Trophoblast cell (in vitro differentiated cells and primary cell): ENCODE measurements at regions not wholly inside any gene's neighbourhood (a gene's known extent, or its start where the extent isn't known, plus 50 kb on each side); places are given as distances from the start of the nearest gene placed in this dataset.

Experiments used
- DNase-seq, 2 donors: peaks; one replicate each; pipeline ENCODE4 v3.0.0-alpha.2; 2016
- H2AFZ ChIP-seq: 2 replicates; pipeline ENCODE4 v1.6.1; 2013; ENCODE audit warnings: low read length, moderate library complexity, mild to moderate bottlenecking; ENCODE audit not compliant: insufficient read depth, poor library complexity
- H2AK5ac ChIP-seq: 2 replicates; pipeline ENCODE4 v1.6.1; 2013; ENCODE audit warnings: mild to moderate bottlenecking, low read length
- H2BK120ac ChIP-seq: 2 replicates; pipeline ENCODE4 v1.6.1; 2013; ENCODE audit warnings: low read length, mild to moderate bottlenecking, moderate library complexity; ENCODE audit not compliant: insufficient read depth, poor library complexity
- H2BK12ac ChIP-seq: 2 replicates; pipeline ENCODE4 v1.6.1; 2013; ENCODE audit warnings: mild to moderate bottlenecking, low read length, moderate library complexity
- H2BK5ac ChIP-seq: 2 replicates; pipeline ENCODE4 v1.6.1; 2013; ENCODE audit warnings: low read length, low read depth, moderate library complexity, mild to moderate bottlenecking; ENCODE audit not compliant: poor library complexity
- H3K14ac ChIP-seq: 2 replicates; pipeline ENCODE4 v1.6.1; 2013; ENCODE audit warnings: mild to moderate bottlenecking, low read length
- H3K18ac ChIP-seq: 2 replicates; pipeline ENCODE4 v1.6.1; 2013; ENCODE audit warnings: mild to moderate bottlenecking, low read length
- H3K23ac ChIP-seq: 2 replicates; pipeline ENCODE4 v1.6.1; 2013; ENCODE audit warnings: low read length
- H3K27ac ChIP-seq: 2 replicates; pipeline ENCODE4 v1.5.1; 2013; ENCODE audit warnings: low read depth, mild to moderate bottlenecking, inconsistent platforms, low read length, moderate library complexity
- H3K27me3 ChIP-seq: 2 replicates; pipeline ENCODE4 v1.6.1; 2013; ENCODE audit warnings: inconsistent platforms, mild to moderate bottlenecking, low read length, moderate library complexity; ENCODE audit not compliant: insufficient read depth
- H3K36me3 ChIP-seq, 2 experiments: 1 replicate in 1 of 2; 2 replicates in 1 of 2; pipeline ENCODE4 v1.6.1; 2013; ENCODE audit warnings: low read length in 2 of 2, mild to moderate bottlenecking in 2 of 2, moderate library complexity in 1 of 2; ENCODE audit not compliant: insufficient read depth in 2 of 2, control insufficient read depth in 1 of 2
- H3K4ac ChIP-seq: 2 replicates; pipeline ENCODE4 v1.6.1; 2013; ENCODE audit warnings: low read depth, mild to moderate bottlenecking, low read length, moderate library complexity
- H3K4me1 ChIP-seq, 2 experiments: 1 replicate in 1 of 2; 2 replicates in 1 of 2; pipeline ENCODE4 v1.6.1; 2013; ENCODE audit warnings: low read length in 2 of 2, mild to moderate bottlenecking in 2 of 2, moderate library complexity in 1 of 2; ENCODE audit not compliant: insufficient read depth in 2 of 2, control insufficient read depth in 1 of 2
- H3K4me2 ChIP-seq: 2 replicates; pipeline ENCODE4 v1.6.1; 2013; ENCODE audit warnings: inconsistent platforms, mild to moderate bottlenecking, low read length, moderate library complexity
- H3K4me3 ChIP-seq: 2 replicates; pipeline ENCODE4 v1.5.1; 2013; ENCODE audit warnings: mild to moderate bottlenecking, low read depth, low read length, inconsistent platforms
- H3K79me1 ChIP-seq: one replicate; pipeline ENCODE4 v1.6.1; 2013; ENCODE audit warnings: low read length
- H3K79me2 ChIP-seq: 2 replicates; pipeline ENCODE4 v1.6.1; 2013; ENCODE audit warnings: low read length, mild to moderate bottlenecking; ENCODE audit not compliant: control insufficient read depth, insufficient read depth, poor library complexity
- H3K9ac ChIP-seq: 2 replicates; pipeline ENCODE4 v1.6.1; 2013; ENCODE audit warnings: mild to moderate bottlenecking, low read length
- H3K9me3 ChIP-seq: 2 replicates; pipeline ENCODE4 v1.6.1; 2013; ENCODE audit warnings: low read depth, mild to moderate bottlenecking, control low read depth, inconsistent platforms, low read length; ENCODE audit not compliant: insufficient read depth
- H4K12ac ChIP-seq: 2 replicates; pipeline ENCODE4 v1.6.1; 2013; ENCODE audit warnings: low read depth, mild to moderate bottlenecking, low read length, moderate library complexity
- H4K8ac ChIP-seq: 2 replicates; pipeline ENCODE4 v1.6.1; 2013; ENCODE audit warnings: low read depth, mild to moderate bottlenecking, low read length, moderate library complexity
- H4K91ac ChIP-seq: one replicate; pipeline ENCODE4 v1.6.1; 2013; ENCODE audit warnings: low read depth, mild to moderate bottlenecking, low read length, moderate library complexity
- WGBS: extraction: QIAGEN DNeasy Blood & Tissue Kit; methylation state at CpG from one replicate; pipeline ENCODE4 v1.1.7; 2013; ENCODE audit warnings: missing lambda C conversion rate; ENCODE audit not compliant: insufficient read length, insufficient coverage; ENCODE audit errors: extremely low coverage; 5-methylcytosine and 5-hydroxymethylcytosine counted together

- Histone ChIP-seq H4K91ac (no peak overlapping the region), H3K4ac (no peak overlapping the region), H3K4me1 (no peaks in the 10 kb centered on the region), H3K23ac (no peak overlapping the region), H2BK120ac (no peak overlapping the region), H3K14ac (no peak overlapping the region), H3K9ac (no peak overlapping the region), H3K79me2 (no peaks in the 10 kb centered on the region), H3K18ac (no peak overlapping the region), H2AK5ac (no peak overlapping the region), H3K4me2 (no peak overlapping the region), H3K27me3 (no peaks in the 10 kb centered on the region), H2AFZ (no peak overlapping the region), H3K27ac (no peak overlapping the region), H4K8ac (no peak overlapping the region), H4K12ac (no peak overlapping the region), H3K79me1 (no peaks in the 10 kb centered on the region), H3K9me3 (no peaks in the 10 kb centered on the region), H2BK5ac (no peak overlapping the region), H2BK12ac (no peak overlapping the region), H3K36me3 (no peaks in the 10 kb centered on the region), H3K4me3 (no peak overlapping the region)
- no peak for DNase-seq
- WGBS: no CpG with 5 or more reads among the region's 6 CpGs
These were observed 521.2 kb downstream of the NYAP2 start for GRCh38 chr2:225920621-225921220.

DNA sequence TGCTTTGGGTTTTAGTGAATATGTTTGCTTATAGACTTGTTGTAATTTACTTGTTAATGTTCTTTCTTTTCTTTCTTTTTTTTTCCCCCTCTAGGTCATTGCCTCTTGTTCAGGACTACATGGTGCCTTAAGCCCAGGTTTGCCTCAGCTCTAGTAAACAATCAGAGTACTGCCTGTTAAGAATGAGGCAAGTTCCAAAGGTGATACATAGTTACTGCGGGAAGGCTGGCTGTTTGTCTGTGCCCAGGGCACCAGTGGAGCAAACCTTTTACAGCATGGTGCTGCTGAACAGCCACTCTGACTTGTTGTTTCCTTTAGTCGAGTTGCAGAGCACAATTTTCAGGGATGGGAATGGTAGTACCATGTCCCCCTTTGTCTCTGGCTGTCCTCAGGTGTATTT, 517.2 kb downstream of the NYAP2 start:
- H3K9me3 ChIP-seq: no peaks in the 10 kb centered on the region
- H4K12ac ChIP-seq: no peak overlapping the region
- no peak for DNase-seq
- no peaks in the 10 kb centered on the region for H3K79me1 ChIP-seq
- no peak overlapping the region for H3K27ac ChIP-seq
- H2AFZ ChIP-seq: no peak overlapping the region
- no peak overlapping the region for H3K14ac ChIP-seq
- no peak overlapping the region for H2BK12ac ChIP-seq
- H3K79me2 ChIP-seq: no peaks in the 10 kb centered on the region
- H3K27me3 ChIP-seq: no peaks in the 10 kb centered on the region
- no peak overlapping the region for H4K8ac ChIP-seq
- H2BK5ac ChIP-seq: no peak overlapping the region
- no peak overlapping the region for H4K91ac ChIP-seq
- H3K36me3 ChIP-seq: no peaks in the 10 kb centered on the region
- H3K4ac ChIP-seq: no peak overlapping the region
- no peak overlapping the region for H3K9ac ChIP-seq
- WGBS: no CpG with 5 or more reads among the region's 2 CpGs
- H3K4me2 ChIP-seq: no peak overlapping the region
- H2BK120ac ChIP-seq: no peak overlapping the region
- H3K4me3 ChIP-seq: no peak overlapping the region
- no peak overlapping the region for H3K18ac ChIP-seq
- no peak overlapping the region for H2AK5ac ChIP-seq
- H3K23ac ChIP-seq: no peak overlapping the region
- no peaks in the 10 kb centered on the region for H3K4me1 ChIP-seq

DNA sequence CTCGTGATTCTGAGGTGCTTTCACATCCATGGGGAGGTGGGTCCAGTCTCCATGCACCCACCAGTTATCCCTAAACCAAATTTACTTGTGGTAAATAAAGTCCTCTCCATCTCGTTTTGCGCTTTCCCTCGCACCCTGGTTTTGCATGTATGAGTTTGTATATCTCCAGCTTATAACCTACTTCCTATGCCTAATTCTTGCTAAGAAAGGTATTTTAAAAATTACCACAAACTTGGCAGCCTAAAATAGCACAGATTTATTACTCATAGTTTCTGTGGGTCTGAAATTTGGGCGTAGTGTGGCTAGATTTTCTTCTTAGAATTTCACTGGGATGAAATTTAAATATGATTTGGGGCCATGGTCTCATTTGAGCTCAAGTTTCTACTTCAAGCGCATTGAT, 511.5 kb downstream of the NYAP2 start:
- Histone ChIP-seq H2AFZ (no peak overlapping the region), H3K9me3 (no peaks in the 10 kb centered on the region), H3K27me3 (no peaks in the 10 kb centered on the region), H3K27ac (no peak overlapping the region), H3K9ac (no peak overlapping the region), H4K91ac (no peak overlapping the region), H3K79me2 (no peaks in the 10 kb centered on the region), H3K79me1 (no peaks in the 10 kb centered on the region), H4K12ac (no peak overlapping the region), H3K4ac (no peak overlapping the region), H2BK12ac (no peak overlapping the region), H3K4me2 (no peak overlapping the region), H4K8ac (no peak overlapping the region), H3K18ac (no peak overlapping the region), H3K4me3 (no peak overlapping the region), H2BK120ac (no peak overlapping the region), H3K36me3 (no peaks in the 10 kb centered on the region), H3K4me1 (no peaks in the 10 kb centered on the region), H2BK5ac (no peak overlapping the region), H3K14ac (no peak overlapping the region), H2AK5ac (no peak overlapping the region), H3K23ac (no peak overlapping the region)
- no CpG with 5 or more reads among the region's 6 CpGs for WGBS
- no peak for DNase-seq

- Histone ChIP-seq H4K91ac (no peak overlapping the region), H3K79me2 (no peaks in the 10 kb centered on the region), H3K4me1 (no peaks in the 10 kb centered on the region), H2AK5ac (no peak overlapping the region), H3K4me3 (no peak overlapping the region), H2BK120ac (no peak overlapping the region), H2BK12ac (no peak overlapping the region), H3K18ac (no peak overlapping the region), H3K27me3 (no peaks in the 10 kb centered on the region), H2AFZ (no peak overlapping the region), H3K27ac (no peak overlapping the region), H3K9me3 (no peaks in the 10 kb centered on the region), H3K36me3 (no peaks in the 10 kb centered on the region), H3K4me2 (no peak overlapping the region), H3K4ac (no peak overlapping the region), H3K14ac (no peak overlapping the region), H2BK5ac (no peak overlapping the region), H4K8ac (no peak overlapping the region), H4K12ac (no peak overlapping the region), H3K9ac (no peak overlapping the region), H3K23ac (no peak overlapping the region), H3K79me1 (no peaks in the 10 kb centered on the region)
- DNase-seq: no peak
- WGBS: no CpG with 5 or more reads among the region's 1 CpG
These were observed 495.6 kb downstream of the NYAP2 start for GRCh38 chr2:225895126-225895525.
